ENCODE measurements at regions not wholly inside any gene's neighbourhood (a gene's known extent, or its start where the extent isn't known, plus 50 kb on each side); places are given as distances from the start of the nearest gene placed in this dataset.

DNA sequence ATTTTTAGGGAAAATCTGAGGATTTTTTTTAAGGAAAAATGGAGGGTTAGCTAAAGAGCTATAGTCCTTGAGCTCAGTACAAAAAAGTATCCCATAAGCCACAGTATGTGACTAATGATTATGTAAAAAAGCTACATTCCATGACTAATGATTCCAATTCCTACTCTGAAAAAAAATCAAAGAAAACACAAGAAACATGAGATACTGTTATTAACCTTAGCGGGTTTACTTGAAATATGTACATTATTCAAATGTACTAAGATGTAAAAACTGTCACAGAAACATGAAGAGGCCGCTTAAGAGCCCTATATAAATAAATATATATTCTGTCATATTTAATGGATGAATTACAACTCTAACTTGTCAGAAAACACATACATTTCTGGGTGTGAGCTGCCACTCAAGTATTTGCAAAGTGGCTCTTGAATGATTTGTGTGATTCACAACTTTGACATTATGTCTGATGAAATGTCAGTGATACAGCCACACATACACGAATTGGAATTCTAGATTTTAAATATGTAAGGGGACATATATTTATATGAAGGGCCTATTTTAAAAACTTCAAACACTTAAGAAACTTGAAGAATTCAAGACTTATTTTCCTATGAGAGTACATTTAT, 518.7 kb upstream of the SUCLG2 start:
- DNase-seq (ENCODE audit: low read depth in 3 of 3, low spot score in 1 of 3) = no peak

DNA sequence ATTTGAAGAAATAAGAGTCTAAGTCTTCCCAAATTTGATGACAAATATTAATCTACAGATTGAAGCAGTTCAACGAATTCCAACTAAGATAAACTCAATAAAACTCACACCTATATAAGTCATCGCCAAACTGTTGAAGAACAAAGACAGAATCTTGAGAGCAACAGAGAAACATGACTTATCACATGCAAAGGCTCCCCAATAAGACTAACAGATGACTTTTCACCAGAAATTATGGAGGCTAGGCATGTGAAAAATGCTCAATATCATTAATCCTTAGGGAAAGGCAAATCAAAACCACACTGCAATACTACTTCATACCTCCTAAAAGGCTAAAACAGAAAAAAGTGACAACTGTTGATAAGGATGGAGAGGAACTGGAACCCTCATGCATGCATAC, 517.6 kb upstream of the SUCLG2 start:
- DNase-seq (ENCODE audit: low read depth in 3 of 3, low spot score in 1 of 3) = no peak

DNA sequence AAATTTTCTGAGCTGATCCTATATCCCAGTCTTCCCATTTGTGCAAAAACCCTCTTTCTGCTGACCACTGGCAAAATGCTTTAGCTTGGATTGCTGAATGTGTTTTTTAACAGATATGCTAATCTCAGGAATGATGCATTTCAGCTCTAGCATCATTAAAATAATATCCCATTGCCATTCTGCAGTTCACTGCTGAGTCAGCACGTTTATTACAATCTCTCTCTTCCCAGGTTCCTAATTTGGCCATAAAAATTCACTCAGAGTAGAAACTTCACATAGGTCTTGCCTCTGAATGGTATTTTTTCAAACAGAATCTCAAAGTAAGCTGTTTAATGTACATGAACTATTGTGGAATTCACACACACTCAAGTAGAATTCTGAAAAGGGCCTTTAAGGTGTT, 509.6 kb upstream of the SUCLG2 start:
- DNase-seq (ENCODE audit: low read depth in 3 of 3, low spot score in 1 of 3) = no peak

DNA sequence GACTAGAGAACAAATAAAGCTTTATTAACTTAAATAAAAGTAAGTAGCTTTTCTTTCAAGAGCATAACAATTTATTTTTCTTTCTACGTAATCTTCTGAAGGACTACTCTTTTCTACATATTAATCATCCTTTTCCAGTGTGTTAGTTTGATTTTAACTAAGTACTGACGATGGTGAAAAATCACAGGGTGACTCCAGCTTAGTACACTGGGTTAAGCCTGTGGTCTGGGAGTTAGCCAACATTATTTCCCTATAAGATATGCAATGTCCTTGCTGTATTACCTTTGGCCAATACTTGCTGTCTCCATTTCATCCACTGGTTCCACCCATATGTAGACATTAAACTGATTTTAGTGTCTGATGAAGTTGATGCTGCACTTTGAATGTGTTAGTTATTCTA, 508.6 kb upstream of the SUCLG2 start:
- DNase-seq (ENCODE audit: low read depth in 3 of 3, low spot score in 1 of 3) = no peak

DNA sequence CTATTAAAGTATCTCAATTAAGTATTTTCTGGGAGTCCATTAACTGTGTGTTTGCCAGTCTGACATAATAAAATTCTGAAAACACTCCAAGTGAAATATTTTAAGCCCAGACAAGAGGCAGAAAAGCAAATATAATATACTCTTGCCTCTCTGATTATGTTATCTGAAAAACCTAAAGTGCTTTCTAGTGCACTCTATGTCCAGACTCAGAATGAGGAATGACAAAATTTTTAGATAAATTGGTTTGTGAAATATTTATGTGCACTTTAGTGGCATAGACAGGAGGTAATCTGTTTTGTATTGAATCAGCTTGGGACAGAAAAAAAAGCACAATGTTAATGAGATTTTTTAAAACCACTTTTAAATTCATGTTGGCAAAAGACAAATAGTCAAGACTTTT, 508.2 kb upstream of the SUCLG2 start:
- DNase-seq (ENCODE audit: low read depth in 3 of 3, low spot score in 1 of 3) = no peak

DNA sequence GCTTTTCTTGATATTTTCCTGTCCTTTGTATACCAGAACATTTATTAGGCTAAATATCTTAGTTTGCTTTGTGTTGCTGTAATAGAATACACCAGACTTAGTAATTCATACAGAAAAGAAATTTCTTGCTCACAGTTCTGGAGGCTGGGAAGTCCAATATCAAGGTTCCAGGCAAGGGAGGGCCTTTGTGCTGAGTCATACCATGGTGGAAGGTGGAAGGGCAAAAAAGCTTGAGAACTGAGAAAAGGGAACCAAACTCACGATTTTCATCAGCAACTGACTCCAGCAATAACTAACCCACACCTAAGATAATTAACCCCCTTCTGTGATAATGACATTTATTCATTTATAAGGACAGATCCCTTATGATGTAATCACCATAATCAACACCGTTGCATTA, 496.9 kb upstream of the SUCLG2 start:
- no peak for DNase-seq (ENCODE audit: low read depth in 3 of 3, low spot score in 1 of 3)

DNA sequence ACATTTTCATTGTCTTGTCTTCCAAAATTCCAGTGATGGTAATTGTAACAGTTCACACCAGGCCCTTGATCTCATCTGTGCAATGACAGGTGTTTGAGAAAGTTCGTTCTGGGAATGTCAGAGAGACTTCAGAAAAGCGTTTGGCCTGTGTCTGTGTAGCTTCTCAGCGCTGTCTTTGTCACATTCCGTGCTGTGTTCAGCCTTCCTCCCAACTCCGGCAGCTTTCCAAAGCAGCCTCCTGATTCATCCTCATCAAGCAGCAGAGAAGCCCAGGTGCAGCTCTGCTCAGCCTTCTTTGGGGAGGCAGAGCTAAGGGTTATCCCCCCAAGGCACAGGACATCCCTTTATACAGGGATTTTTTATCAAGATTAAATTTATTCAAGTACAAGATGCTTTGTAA, 494.0 kb upstream of the SUCLG2 start:
- no peak for DNase-seq (ENCODE audit: low read depth in 3 of 3, low spot score in 1 of 3)

DNA sequence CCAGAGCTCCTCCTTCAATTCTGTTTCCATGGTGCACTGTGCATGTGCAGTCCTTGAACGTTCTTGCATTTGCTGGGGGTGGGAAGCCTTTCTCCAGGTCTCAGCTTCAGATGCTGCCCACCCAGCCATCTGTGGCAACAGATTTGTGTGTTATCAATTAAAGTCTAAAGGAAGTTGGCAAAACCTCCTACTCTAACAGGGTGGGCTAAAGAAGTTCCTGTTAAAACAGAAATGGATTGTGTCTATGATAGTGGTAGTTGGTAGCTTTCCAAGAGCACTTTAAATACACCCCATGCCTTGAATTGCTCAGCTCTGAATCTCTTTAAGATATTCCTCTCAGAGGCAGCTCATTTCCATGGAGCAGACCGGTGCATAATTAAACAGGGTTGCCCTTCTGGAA, 488.0 kb upstream of the SUCLG2 start:
- DNase-seq (ENCODE audit: low read depth in 3 of 3, low spot score in 1 of 3) = no peak

DNA sequence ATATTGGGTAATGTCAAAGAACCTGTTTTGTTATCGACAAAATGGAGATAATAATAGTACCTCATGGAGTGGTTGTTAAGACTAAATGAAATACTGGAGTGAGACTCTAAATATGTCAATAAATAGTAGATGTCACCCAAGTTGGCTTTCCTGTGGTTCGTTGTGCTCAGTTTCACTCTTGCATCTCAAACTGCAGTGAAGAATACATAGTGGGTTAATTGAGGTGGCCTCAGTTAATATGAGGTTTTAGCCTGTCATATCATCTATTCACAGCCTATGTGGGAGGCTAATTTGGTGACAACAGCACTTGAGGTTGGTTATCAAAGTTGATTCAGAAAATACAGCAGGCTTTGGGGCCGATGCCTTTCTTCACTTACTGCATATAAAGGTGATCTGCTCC, 485.5 kb upstream of the SUCLG2 start:
- DNase-seq (ENCODE audit: low read depth in 3 of 3, low spot score in 1 of 3) = no peak

DNA sequence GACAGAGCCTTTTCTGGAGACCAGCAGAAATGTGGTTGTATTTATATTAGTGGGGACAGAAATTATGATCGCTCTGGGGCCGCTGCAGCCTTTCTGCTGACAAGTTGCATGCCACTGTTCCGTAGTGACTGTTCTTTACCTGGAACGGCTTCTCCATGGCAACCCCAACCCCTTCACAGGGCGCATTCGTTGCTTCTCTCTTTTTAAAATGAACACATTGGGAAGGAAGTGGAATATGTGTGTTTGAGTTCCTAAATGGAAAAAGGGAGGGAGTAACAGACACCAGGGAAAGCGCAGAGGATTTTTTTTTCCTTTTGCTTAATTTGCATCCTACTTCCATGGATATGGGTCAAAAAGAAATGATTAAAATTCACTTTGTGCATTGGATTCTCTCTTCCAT, 482.0 kb upstream of the SUCLG2 start:
- no peak for DNase-seq (ENCODE audit: low read depth in 3 of 3, low spot score in 1 of 3)

DNA sequence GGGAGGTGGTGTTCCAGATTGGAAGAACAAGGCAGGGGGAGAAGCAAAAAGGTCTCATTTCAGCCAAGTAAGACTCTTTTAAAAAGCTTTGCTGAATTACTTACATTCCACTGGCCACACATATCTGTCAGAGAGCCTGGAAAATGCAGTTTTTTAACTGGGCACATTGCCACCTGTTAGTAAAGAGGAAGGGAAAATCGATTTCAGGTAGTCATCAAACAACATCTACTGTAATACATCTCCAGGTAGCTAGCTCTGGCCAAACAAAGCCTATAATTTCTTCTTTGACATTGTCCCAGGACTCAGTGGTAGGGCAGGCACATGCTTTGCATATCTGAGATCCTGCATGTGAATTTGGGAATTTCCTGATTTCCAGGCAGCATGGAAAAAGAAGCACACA, 480.7 kb upstream of the SUCLG2 start:
- no peak for DNase-seq (ENCODE audit: low read depth in 3 of 3, low spot score in 1 of 3)

DNA sequence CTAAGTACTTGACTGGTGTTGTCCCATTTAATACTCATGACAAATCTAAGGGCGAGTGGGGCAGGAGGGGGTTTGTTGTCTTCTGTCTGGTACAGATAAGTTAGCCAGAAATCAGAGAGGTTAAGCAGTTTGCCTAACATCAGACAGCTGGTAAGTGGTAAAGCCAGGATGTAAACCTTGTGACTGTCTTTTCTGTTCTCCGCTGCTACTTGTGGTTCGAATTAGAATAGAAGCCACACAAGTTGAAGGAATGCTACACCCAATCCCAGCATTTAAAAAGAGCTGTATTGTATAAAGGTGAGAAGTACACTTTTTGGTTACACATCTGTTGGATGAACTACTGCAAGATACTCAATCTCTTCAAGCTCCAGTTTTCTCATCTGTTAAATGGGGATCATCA, 474.7 kb upstream of the SUCLG2 start:
- DNase-seq (ENCODE audit: low read depth in 3 of 3, low spot score in 1 of 3) = no peak

DNA sequence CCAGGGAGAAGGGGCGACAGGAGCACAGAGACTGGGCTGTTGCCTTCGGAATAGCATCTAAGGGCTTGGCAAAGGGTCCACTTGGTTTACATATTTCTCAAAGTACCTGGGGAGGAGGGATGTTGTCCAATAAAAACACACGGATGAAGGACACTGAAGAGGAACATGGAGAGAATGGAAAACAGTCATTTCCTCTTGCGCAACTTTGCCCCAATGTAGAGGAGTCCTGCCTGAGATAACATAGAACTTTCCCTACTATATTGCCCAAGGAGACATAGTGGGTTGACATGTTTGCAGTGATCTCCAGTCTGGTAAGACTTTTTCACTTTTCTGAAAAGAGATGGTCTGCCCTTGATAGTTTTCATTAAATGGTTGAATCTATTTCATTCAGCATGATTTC, 468.8 kb upstream of the SUCLG2 start:
- DNase-seq (ENCODE audit: low read depth in 3 of 3, low spot score in 1 of 3) = no peak

DNA sequence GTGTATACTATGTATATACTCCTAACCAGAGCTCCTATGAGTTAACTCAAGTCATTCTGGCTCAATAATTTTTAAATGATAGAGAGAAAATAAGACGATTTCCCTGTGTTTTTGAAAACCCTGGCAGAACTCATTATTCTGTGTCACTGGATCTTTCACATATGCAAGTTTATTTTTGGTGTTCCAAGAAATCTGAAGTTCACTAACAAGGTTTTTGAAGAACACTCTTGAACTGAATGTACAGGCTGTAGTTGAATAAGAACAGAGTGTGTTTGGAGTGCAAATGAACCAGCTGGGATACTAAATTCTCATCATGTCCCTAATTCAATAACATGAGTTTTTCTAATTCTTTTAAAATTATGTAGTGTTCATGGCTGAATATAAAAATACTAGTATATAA, 466.9 kb upstream of the SUCLG2 start:
- no peak for DNase-seq (ENCODE audit: low read depth in 3 of 3, low spot score in 1 of 3)

DNA sequence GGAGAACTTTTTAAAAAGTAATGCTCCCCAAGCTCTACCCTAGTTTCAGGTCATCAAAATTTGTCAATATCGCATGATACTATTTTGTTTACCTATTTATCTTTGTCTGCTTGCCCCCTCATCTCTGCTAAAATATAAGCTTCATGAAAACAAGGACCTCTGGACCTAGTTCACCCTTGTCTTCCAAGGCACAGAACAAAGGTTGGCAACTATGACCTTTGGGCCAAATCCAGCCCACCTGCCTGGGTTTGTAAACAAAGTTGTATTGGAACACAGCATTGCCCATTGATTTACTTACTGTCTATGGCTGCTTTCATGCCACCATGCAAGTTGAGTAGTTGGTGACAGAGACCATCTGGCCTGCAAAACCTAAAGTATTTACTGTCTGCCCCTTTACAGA, 462.2 kb upstream of the SUCLG2 start:
- DNase-seq (ENCODE audit: low read depth in 3 of 3, low spot score in 1 of 3) = no peak

DNA sequence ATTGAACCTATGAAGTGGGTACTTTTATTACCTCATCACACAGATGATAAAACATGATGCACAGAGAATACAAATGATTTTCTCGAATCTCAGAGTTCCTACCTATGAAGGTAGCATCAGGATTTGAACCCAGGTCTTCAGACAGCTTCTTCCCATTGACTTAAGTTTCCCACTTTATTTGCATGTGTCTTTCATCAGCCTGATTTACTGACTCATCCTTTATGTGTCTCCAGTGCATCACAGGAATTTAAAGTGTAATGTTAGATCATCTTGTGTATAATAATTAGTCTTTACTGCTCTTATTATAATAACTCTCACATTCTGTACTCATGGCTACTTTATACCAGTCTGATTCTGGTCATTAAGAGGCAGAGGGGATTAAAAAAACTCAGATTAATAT, 449.4 kb upstream of the SUCLG2 start:
- no peak for DNase-seq (ENCODE audit: low read depth in 3 of 3, low spot score in 1 of 3)

DNA sequence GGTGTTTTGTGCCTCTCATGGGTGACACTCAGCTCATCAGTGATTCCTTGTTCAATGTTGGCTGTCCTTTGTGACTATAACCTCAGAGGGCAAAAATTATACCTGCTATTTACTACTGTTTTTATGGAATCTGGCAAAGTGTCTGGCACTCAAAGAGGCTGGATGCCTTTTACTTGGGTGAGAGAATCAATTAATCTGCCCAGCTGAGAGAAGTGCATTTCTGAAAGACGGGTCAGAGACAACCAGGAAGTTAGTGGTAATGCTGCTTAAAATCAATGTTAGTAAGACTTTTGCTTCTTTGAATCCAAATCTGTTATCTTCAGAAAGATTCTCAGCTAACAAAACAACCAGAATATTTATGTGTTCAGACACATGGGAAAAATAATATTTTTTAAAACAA, 436.2 kb upstream of the SUCLG2 start:
- no peak for DNase-seq (ENCODE audit: low read depth in 3 of 3, low spot score in 1 of 3)

DNA sequence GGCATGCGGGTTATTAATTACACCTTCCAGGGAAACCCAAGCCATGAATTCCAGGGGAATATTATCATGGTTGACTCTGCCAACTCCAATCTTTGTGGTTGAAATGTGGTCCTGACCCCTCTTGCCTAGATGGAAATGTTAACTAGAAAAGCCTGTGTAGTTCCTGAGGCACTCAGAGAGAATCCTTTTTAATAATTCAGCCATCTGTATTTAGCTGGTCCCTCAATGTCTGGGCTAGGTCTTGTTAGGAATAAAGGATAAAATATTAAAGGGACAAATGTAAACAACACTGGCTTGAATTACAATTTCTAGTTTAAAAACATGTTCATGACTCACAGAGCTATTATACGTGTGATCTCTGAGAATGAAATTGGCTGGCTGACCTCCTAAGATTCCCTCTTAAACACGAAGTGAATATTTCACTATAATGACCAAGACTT, 435.2 kb upstream of the SUCLG2 start:
- DNase-seq (ENCODE audit: low read depth in 3 of 3, low spot score in 1 of 3) = no peak

DNA sequence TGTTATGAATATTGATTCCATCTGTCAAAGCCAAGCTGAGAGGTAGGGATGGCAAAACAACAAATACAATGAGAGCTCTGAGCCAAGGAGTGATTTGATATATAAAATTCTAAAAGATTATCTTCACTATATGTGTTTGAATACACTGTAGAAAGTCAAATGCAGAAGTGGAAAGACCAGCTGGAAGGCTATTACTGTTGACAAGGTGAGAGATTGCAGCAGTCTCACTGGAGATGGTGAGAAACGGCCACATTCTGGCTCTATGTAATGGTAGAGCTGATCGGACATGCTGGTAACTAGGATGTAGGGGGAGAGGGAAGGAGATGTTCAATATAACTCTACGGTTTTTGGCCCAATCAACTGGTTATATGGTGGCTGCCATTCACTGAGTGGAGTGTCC, 434.2 kb upstream of the SUCLG2 start:
- DNase-seq (ENCODE audit: low read depth in 3 of 3, low spot score in 1 of 3) = no peak

DNA sequence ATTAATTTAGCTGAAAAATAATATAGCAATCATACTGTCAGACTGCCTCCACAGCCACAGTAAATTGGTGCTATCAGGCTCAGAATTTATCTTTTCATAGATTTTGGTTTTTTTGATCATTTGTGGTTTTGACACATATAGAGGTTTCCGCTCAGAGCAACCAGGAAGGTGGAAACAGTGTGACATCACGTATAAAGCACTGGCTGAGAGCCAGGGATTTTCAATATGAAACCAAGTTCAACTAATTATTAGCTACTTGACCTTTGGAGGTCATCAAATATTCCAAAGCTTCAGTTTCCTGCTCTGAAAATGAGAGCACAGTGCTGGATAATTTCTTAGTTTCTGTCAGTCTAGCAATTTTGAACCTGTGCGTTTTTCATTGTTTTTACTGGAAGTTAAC, 433.8 kb upstream of the SUCLG2 start:
- peak in 1 of 3 donors; percentile 4 for DNase-seq (ENCODE audit: low read depth in 3 of 3, low spot score in 1 of 3)

DNA sequence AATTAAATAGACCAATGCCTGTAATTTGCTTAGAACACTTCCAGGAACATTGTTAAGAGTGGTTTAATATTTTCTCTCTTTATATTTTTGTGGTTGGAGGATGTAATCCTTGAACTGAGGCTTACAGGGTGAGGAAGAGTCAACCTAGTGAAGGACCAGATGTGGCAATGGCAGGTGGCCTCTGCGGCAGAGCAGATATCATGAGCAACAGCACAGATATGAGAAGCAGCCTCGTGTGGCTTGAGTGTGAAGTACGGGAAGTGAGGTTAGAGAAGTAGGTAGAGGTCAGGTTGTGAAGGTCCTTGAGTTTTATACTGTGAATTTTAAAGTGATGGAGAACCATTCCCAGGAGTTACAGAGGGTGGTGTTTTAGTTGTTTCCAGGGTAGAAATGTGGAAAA, 417.6 kb upstream of the SUCLG2 start:
- DNase-seq (ENCODE audit: low read depth in 3 of 3, low spot score in 1 of 3) = no peak

DNA sequence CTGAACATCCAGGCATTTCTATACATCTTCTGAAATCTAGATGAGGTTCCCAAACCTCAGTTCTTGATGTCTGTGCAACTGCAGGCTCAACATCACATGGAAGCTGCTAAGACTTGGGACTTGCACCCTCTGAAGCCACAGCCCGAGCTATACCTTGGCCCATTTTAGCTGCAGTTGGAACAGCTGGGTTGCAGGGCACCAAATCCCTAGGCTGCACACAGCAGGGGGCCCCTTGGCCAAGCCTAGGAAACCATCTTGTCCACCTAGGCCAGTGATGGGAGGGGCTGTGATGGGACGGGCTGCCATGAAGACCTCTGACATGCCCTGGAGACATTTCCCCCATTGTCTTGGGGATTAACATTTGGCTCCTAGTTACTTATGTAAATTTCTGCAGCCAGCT, 415.8 kb upstream of the SUCLG2 start:
- no peak for DNase-seq (ENCODE audit: low read depth in 3 of 3, low spot score in 1 of 3)

DNA sequence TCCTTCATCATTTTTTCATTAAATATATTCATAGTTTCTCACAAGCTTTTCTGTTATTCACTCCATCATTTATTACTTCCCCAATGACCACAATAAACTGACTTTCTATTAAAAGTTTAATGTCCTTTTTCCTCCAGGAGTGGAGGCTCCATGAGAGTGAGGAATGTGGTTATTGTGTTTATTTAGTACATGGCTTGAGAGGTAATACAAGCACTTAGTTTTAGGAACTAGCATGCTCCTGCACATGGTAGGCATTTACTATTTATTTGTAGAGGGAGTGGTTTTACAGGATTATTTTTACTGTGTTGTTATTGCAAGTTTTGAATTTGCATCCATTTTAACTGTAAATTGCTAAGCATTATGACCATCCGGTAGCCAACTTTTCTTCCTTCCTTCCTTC, 412.9 kb upstream of the SUCLG2 start:
- no peak for DNase-seq (ENCODE audit: low read depth in 3 of 3, low spot score in 1 of 3)

DNA sequence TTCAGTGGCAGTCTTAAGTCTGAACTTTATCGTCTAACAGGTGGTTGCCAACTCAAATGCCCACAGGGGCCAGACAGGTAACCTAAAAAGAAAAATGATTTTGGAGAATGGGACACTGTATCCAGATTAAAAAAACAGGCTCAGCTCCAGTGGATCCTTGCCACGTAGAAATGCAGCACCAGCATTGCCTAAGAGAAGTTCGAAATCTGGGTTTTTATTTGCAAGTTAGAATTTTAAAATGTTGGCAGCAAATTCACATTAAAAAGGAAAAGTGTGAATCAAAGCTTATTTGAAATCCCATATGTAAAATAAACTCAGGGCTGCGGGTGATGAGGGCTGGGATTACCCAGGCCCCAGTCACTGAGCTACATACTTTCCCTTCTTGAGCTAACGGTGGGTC, 408.5 kb upstream of the SUCLG2 start:
- DNase-seq (ENCODE audit: low read depth in 3 of 3, low spot score in 1 of 3) = no peak

Data from stimulated activated CD4-positive, alpha-beta T cell treated with anti-CD3 and anti-CD28 coated beads, TNF-alpha, amount 100 ng/mL, for 1 hour (primary cell).